KMS-11 (cell line): ENCODE measurements at regions not wholly inside any gene's neighbourhood (a gene's known extent, or its start where the extent isn't known, plus 50 kb on each side); places are given as distances from the start of the nearest gene placed in this dataset.

Source experiments
- H2AFZ ChIP-seq: fragments of 200-600 bp; sonication (generic); 2 replicates; pipeline ENCODE4 v1.6.1; 2016; ENCODE audit warnings: antibody characterized with exemption, mixed run types, low read depth
- H3K27ac ChIP-seq: fragments of 200-600 bp; sonication (generic); 2 replicates; pipeline ENCODE4 v1.6.1; 2016; ENCODE audit warnings: mild to moderate bottlenecking, mixed run types
- H3K27me3 ChIP-seq: fragments of 200-600 bp; sonication (generic); 2 replicates; pipeline ENCODE4 v1.6.1; 2017; ENCODE audit warnings: mild to moderate bottlenecking, low read depth, mixed run types, moderate library complexity; ENCODE audit not compliant: insufficient read depth
- H3K36me3 ChIP-seq: fragments of 200-600 bp; sonication (generic); 2 replicates; pipeline ENCODE4 v1.6.1; 2017; ENCODE audit warnings: mild to moderate bottlenecking, mixed run types; ENCODE audit not compliant: insufficient read depth
- H3K4me1 ChIP-seq: fragments of 200-600 bp; sonication (generic); 2 replicates; pipeline ENCODE4 v1.6.1; 2016; ENCODE audit warnings: mild to moderate bottlenecking, low read depth, mixed run types; ENCODE audit not compliant: poor library complexity, severe bottlenecking
- H3K4me2 ChIP-seq: fragments of 200-600 bp; sonication (generic); 2 replicates; pipeline ENCODE4 v1.7.0; 2016; ENCODE audit warnings: mild to moderate bottlenecking, mixed run types
- H3K4me3 ChIP-seq: fragments of 200-600 bp; sonication (generic); IDR thresholded peaks from 2 replicates; pipeline ENCODE4 v1.6.1; 2017; ENCODE audit warnings: low read depth, low read length, mixed read lengths; ENCODE audit not compliant: insufficient read depth
- H3K79me2 ChIP-seq: fragments of 200-600 bp; sonication (generic); 2 replicates; pipeline ENCODE4 v1.6.1; 2016; ENCODE audit warnings: low read depth, mixed run types; ENCODE audit not compliant: insufficient read depth
- H3K9ac ChIP-seq: fragments of 200-600 bp; sonication (generic); 2 replicates; pipeline ENCODE4 v1.6.1; 2016; ENCODE audit warnings: mild to moderate bottlenecking, mixed run types
- H4K20me1 ChIP-seq: fragments of 200-600 bp; sonication (generic); 2 replicates; pipeline ENCODE4 v1.6.1; 2016; ENCODE audit warnings: mild to moderate bottlenecking, mixed run types; ENCODE audit not compliant: insufficient read depth
- TF ChIP-seq, protein P1 (sequence below): fragments of 200-600 bp; sonication (generic); conservative IDR thresholded peaks from 2 replicates; pipeline ENCODE4 v1.6.1; 2017; ENCODE audit warnings: low read depth, mild to moderate bottlenecking, antibody characterized with exemption, low read length, moderate library complexity, mixed read lengths

GRCh38 chr4:85358831-85359230 is 116.1 kb upstream of the ARHGAP24 start:
- TF ChIP-seq, protein P1, sequence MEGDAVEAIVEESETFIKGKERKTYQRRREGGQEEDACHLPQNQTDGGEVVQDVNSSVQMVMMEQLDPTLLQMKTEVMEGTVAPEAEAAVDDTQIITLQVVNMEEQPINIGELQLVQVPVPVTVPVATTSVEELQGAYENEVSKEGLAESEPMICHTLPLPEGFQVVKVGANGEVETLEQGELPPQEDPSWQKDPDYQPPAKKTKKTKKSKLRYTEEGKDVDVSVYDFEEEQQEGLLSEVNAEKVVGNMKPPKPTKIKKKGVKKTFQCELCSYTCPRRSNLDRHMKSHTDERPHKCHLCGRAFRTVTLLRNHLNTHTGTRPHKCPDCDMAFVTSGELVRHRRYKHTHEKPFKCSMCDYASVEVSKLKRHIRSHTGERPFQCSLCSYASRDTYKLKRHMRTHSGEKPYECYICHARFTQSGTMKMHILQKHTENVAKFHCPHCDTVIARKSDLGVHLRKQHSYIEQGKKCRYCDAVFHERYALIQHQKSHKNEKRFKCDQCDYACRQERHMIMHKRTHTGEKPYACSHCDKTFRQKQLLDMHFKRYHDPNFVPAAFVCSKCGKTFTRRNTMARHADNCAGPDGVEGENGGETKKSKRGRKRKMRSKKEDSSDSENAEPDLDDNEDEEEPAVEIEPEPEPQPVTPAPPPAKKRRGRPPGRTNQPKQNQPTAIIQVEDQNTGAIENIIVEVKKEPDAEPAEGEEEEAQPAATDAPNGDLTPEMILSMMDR: no peak
- Histone ChIP-seq H3K79me2 (no peaks in the 10 kb centered on the region), H4K20me1 (no peaks in the 10 kb centered on the region), H3K4me1 (no peaks in the 10 kb centered on the region), H3K4me2 (no peak overlapping the region), H2AFZ (no peak overlapping the region), H3K4me3 (no peak overlapping the region), H3K9ac (no peak overlapping the region), H3K36me3 (no peaks in the 10 kb centered on the region), H3K27me3 (no peaks in the 10 kb centered on the region), H3K27ac (no peak overlapping the region)

GRCh38 chr4:85362550-85362949 is 112.4 kb upstream of the ARHGAP24 start:
- Histone ChIP-seq H3K27me3 (no peaks in the 10 kb centered on the region), H3K4me3 (no peak overlapping the region), H3K79me2 (no peaks in the 10 kb centered on the region), H4K20me1 (no peaks in the 10 kb centered on the region), H3K36me3 (no peaks in the 10 kb centered on the region), H3K4me1 (no peaks in the 10 kb centered on the region), H2AFZ (no peak overlapping the region), H3K9ac (no peak overlapping the region), H3K27ac (no peak overlapping the region), H3K4me2 (no peak overlapping the region)
- TF ChIP-seq, protein P1: no peak

DNA sequence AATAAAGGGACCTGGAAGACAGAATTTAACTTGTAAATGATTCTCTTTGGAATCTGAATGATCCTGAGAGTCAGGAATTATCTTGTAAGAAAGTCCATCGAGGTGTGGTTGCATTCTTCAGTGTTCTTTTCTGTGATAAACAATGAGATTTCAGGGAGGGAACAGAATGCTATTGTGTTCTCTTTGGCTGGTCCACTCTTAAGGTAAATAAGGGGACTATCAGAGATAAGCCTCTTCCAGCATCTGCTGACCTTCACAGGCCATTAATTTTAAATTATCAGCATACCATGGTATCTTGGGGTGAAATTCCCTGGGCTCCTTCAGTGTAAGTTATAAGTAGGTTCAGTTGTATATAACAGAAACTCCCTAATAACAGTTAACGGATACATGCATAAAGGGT is 107.1 kb upstream of the ARHGAP24 start:
- TF ChIP-seq, protein P1: no peak
- no peak overlapping the region for H3K4me2 ChIP-seq
- no peaks in the 10 kb centered on the region for H3K36me3 ChIP-seq
- no peaks in the 10 kb centered on the region for H4K20me1 ChIP-seq
- no peak overlapping the region for H3K9ac ChIP-seq
- H2AFZ ChIP-seq: no peak overlapping the region
- no peaks in the 10 kb centered on the region for H3K79me2 ChIP-seq
- no peak overlapping the region for H3K4me3 ChIP-seq
- H3K4me1 ChIP-seq: no peaks in the 10 kb centered on the region
- no peaks in the 10 kb centered on the region for H3K27me3 ChIP-seq
- H3K27ac ChIP-seq: no peak overlapping the region

DNA sequence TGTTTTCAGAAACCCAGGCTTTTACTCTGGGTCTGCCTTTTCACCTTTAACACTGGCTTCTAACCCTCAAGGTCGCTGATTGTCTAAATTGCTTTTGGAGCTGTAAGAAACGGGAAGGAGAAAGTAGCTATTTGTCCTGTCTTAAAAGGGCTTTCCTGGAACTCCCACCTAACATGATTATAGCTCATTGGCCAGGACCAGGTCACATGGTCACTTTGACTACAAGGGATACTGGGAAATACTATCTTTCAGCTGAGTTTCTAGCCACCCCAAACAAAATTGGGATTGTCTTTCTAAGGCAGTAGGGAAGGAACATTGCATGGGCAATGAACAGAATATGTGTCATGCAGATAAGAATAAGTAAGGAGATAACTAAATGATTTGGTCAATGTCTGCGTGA is 106.7 kb upstream of the ARHGAP24 start:
- H3K27ac ChIP-seq: no peak overlapping the region

More for the DNA sequence above, 106.7 kb upstream of the ARHGAP24 start:
- H3K4me3 ChIP-seq: no peak overlapping the region
- H3K36me3 ChIP-seq: no peaks in the 10 kb centered on the region
- no peaks in the 10 kb centered on the region for H4K20me1 ChIP-seq
- no peaks in the 10 kb centered on the region for H3K27me3 ChIP-seq
- no peaks in the 10 kb centered on the region for H3K4me1 ChIP-seq
- H3K79me2 ChIP-seq: no peaks in the 10 kb centered on the region
- no peak overlapping the region for H3K4me2 ChIP-seq
- TF ChIP-seq, protein P1: no peak
- H2AFZ ChIP-seq: no peak overlapping the region
- H3K9ac ChIP-seq: no peak overlapping the region
